CD4-positive, alpha-beta T cell treated with Interleukin-4 for 4 hours (primary cell): ENCODE measurements at regions not wholly inside any gene's neighbourhood (a gene's known extent, or its start where the extent isn't known, plus 50 kb on each side); places are given as distances from the start of the nearest gene placed in this dataset.
"Not testable (repeated sequence)": the region's sequence is repeated elsewhere in the genome, so short reads cannot be mapped to it uniquely, and the experiment has no call there.

Source experiments
- DNase-seq: peaks from one replicate; pipeline ENCODE4 v3.0.0-alpha.2; 2020

DNA sequence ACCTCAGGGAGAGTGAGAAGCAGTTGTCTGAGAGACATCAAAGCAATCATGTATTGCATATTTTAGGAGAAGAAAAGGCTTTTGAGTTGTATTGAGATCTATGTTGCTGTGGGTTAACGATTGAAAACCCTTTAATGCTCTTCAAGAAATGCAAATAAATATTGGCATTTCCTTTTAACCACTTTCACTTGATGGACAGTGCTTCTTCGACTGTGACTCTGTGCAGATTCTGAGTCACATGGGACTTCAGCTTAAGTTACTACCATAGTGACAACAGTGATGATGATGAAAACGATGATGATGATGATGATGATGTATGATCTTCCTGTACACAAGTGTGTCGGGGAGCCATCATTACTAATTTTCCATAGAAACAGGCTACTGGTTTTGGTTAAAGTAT, 181.8 kb downstream of the AKAIN1 start:
- no peak for DNase-seq

DNA sequence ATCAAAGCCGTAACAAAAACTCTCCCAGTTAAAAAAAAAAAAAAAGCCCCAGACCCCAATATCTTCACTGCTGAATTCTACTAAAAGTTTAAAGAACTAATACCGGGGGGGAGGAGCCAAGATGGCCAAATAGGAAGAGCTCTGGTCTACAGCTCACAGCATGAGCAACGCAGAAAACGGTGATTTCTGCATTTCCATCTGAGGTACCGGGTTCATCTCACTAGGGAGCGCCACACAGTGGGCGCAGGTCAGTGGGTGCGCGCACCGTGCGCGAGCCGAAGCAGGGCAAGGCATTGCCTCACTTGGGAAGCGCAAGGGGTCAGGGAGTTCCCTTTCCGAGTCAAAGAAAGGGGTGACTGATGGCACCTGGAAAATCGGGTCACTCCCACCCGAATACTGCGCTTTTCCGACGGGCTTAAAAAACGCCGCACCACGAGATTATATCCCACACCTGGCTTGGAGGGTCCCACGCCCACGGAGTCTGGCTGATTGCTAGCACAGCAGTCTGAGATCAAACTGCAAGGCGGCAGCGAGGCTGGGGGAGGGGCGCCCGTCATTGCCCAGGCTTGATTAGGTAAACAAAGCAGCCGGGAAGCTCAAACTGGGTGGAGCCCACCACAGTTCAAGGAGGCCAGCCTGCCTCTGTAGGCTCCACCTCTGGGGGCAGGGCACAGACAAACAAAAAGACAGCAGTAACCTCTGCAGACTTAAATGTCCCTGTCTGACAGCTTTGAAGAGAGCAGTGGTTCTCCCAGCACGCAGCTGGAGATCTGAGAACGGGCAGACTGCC, 192.8 kb downstream of the AKAIN1 start:
- not testable (repeated sequence) for DNase-seq

DNA sequence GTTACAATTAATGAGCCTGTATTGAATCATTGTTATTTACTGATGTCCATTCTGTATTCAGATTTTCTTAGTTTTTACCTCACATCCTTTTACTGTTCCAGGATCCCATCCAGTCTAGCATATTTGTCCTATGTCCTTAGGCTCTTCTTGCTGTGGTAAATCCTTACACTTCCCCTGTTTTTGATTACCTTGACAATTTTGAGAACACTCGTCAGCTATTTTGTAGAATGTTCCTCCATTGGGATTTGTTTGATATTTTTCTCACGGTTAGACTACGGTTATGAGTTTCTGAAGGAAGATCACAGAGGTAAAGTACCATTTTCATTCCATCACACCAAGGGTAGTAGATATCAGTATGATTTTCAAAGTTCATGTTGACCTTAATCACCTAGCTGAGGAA, 202.3 kb downstream of the AKAIN1 start:
- DNase-seq = no peak

DNA sequence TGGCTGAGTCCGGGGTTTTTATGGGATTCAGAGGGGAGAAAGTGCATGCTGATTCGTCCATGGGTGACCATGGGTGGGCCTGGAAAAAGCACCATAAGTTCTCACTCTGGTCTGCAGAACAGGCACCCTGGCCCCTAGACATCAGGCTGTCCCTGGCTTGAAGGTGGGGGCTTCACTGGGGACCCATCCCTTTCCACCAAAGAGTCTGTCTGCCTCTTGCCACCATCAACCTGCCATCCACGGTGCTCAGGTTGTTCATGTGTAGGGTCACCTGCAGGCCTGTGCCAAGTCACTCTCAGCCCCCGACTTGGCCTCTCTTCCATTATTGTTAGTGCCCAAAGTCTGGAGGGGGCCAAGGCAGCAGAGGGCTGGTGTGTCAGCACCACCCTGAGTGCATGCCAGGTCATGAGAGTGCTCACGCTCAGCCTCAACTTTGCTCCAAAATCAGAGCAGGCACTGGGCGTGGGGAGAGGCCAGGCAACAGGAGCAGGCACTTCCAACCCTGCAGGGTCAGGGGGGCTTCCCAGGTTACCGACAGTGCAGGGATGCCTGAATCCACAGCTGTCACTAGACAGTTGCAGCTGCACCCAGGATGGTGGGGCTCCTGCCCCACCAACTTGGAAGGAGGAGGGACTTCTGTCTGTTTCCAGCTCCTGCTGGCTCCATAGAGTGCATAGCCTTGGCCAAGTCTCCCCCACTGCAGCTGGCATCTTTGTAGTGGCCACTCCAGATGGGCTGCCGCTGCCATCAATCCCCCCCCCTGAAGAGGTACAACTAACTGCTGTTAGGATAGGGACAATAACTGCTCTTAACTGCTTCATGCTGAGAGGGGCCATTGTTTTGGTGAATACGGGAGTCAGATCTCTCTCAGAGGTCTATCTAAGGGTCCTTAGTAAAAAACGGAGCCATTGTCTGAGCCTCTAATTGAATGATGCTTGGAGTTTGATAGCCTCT, 209.3 kb downstream of the AKAIN1 start:
- DNase-seq = no peak

DNA sequence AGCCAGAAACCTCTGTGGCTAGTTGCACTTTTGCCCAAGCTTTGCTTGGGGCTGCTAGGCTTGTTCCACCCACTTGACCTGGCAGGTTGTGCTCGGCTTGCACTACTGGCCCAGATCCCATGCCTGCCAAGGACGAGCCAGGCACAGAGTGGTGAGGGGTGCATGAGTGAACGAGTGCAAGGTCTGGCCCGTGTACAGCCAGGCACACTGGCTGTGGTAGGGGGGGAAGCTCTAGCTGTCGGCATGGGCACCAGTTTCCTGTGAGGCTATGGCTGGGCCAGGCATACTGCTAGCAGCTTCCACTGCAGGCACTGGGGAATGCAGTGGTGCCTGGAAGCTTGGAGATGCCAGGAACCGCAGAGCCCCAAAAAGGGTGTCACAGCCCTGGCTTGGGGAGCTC, 210.4 kb downstream of the AKAIN1 start:
- DNase-seq = no peak

DNA sequence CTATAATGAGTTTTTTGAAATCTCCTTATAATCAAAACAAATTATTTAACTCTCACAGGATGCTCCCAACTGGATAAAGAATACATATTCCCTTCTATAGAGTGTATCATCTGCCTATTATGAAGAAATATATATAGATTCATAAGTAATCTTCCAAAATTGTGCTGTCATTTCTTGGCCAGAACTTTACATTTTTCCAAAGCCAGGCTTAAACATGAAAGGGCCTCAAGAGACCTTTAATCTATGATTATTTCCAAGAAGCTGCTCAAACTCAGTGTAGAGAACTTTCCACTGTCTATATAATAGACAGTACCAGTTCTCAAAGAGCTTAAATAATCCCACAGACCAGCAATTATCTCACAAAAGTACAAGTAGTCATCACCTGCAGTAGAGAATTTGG, 211.0 kb downstream of the AKAIN1 start:
- no peak for DNase-seq

DNA sequence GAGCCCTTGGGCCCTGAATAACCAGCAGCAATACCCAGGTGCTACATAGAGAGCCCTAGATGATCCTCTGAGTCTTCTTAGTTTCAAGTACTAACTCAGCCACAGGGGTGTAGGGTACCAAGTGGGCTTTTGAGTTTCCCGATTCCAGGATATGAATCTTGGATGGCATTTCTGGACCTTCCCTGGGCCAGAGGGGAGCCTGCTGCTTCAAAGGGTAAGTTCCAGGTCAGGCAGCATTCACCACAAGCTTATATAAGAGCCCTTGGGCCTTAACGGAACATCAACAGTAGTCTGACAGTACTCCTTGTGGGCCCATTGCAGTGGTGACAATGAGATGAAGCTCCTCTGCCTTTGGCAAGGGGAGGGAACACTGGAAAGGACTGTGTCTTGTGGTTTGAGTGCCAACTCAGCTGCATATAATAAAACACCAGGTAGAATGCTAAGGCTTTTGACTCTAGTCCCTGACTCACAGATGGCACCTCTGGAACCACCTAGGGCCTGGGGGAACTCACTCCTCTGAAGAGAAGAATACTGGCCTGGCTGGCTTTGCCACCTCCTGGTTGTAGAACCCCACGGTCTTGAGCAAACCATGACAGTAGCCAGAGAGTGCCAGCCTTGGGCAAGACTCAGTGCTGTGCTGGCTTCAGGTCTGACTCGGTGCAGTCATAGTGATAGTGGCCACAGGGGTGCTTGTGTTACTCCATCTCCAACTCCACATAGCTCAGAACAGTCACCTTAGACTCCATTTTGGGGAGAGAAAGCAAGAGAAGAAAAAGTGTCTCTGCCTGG, 235.7 kb downstream of the AKAIN1 start:
- DNase-seq = no peak

DNA sequence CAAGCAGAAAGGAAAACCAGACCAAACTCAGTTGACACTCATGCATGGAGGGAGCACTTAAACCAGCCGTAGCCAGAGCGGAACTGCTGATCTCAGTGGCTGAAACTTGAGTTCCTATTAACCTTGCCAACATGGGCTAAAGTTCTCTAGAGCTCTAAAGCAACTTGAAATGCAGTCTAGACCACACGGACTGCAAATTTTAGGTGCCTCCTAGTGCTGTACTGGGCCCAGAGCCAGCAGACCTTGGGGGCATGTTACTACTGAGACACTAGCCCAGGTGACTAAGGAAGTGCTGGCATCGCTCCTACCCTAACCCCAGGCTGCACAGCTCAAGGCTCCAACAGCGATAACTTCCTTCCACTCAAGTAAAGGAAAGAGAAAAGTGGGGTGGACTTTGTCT, 236.5 kb downstream of the AKAIN1 start:
- DNase-seq = no peak

DNA sequence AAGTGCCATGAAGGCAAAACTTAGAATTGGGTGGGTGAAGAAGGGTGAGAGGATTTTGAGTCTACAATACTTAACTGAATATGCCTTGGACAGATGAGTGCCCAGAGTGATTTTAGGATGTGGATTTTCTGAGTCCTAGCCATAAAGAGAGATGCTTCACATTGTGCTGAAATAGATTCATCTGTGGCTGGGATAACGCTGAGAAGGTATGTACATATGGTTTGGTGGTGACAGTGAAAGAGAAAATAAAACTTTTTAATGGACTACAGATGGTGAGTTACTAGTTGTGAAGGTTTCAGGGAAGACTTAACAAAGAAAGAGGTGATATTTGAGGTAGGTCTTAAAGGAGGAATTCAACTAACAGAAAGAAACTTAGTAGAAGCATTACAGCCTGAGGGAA, 265.8 kb downstream of the AKAIN1 start:
- DNase-seq = no peak

DNA sequence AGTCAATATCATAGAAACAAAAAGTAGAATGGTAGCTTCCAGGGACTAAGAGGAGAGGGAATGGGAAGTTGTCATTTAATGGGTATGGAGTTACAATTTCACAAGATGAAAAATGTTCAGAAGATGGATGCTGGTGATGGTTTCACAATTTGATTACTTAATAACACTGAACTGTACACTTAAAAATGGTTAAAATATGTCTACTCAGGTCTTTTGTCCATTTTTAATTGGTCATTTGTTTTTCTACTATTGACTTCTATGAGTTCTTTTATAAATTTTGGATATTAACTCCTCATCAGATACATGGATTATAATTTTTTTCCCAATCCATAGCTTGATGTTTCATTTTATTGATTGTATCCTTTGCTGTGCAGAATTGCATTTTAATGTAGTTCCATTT, 275.5 kb downstream of the AKAIN1 start:
- no peak for DNase-seq

DNA sequence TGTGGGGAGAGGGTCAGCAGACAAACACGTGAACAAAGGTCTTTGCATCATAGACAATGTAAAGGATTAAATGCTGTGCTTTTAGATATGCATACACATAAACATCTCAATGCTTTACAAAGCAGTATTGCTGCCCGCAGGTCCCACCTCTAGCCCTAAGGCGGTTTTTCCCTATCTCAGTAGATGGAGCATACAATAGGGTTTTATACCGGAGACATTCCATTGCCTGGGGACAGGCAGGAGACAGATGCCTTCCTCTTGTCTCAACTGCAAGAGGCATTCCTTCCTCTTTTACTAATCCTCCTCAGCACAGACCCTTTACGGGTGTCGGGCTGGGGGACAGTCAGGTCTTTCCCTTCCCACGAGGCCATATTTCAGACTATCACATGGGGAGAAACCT, 279.5 kb downstream of the AKAIN1 start:
- DNase-seq = not testable (repeated sequence)

DNA sequence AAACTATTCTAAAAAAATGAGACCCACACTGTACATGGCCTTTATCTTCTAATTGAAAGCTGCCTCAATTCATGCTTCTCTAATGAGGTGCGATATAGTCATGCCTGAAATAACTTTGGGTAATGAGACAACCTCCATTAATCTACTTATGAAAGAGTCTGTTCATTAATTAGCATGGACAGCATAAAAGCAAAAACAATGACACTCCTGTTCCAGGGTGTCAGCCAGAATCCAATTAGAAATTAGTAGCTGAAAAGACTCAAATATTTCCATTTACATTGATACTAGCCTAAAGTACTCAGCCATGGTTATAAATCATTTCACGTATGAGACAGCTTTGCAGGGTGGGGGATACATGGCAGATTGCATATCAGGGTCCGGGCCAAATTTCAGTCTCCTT, 288.7 kb downstream of the AKAIN1 start:
- DNase-seq = no peak

DNA sequence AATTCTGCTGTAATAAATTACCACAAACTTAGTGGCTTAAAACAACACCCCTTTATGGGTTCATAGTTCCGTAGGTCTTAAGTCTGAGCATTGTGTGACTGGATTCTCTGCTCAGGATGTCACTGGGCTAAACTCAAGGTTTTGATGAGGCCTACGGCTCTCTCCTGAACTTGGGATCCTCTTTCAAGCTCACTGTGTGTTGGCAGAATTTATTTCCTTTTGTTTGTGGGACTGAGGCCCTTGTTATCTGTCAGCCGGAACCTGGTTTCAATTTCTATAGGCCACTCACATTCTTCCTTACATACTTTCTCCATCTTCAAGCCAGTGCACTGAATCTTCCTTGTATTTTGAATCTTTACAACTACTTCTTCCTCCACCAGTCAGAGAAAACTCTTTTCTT, 290.2 kb downstream of the AKAIN1 start:
- DNase-seq = no peak

DNA sequence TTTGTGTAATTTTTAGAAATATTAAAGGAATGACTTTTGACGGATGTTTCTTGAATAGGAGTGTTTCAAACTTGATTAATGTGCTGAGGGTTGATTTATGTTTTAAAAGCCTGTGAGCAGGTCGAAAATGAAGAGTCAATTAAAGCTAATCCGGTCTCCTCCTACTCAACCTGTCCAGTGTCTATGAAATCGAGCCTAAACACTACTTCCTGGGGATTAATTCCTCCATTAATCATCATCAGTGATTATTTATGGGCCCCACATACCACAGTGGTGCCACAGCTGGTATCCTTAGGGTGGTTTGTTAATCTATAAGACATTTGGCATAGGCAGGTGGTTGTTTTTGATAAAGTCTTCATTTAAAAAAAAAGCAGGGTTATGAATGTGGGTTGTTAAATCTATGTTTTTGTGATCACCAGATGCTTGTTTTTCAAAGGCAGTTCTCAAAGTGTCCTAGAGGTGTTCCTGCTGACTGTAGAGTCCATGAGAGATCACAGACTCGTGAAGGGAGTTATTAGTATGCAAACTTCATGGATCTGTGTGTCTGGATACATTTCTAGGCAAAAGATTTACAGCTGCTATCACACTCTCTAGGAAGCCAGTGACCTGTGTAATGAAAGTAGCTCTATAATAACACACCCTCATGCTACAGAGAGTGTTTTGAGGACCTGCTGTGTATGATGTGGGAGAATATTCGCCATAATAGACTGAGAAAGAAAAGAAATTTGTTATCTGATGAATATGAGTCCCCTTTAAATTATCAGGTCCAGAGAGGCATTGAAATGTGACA, 308.6 kb downstream of the AKAIN1 start:
- DNase-seq = no peak

DNA sequence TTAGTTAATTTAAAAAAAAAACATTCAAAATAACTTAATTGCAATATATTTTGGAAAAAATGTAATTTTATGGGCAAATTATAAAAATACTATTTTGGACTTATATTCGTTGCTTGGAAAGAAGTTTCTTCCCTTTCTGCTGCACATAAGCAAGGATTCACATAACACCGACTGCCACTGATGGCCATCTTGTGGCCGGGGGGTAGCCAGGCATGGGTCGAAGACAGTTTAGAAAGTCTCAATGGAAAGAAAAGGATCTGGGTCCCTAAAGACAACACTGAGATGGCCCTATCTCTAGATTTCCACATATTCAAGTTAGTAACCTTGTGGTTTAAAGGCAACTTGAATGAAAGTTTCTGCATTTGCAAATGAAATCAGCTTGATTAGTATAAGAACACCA, 318.6 kb downstream of the AKAIN1 start:
- DNase-seq = no peak

DNA sequence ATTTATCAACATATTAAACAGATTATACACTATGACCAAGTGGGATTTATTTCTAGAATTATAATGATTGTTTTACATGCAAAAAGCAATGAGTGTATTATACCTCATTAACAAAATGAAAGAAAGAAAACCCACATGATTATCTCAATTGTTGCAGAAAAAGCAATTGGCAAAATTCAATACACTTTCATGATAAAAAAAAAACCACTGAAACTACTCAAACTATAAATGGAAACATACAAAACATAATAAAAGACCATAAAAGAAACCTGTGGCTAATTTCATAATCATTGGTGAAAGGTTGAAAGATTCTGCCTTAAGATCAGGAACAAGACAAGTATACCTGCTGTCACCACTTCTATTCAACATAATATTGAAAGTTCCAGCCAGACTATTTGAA, 325.9 kb downstream of the AKAIN1 start:
- DNase-seq = no peak

DNA sequence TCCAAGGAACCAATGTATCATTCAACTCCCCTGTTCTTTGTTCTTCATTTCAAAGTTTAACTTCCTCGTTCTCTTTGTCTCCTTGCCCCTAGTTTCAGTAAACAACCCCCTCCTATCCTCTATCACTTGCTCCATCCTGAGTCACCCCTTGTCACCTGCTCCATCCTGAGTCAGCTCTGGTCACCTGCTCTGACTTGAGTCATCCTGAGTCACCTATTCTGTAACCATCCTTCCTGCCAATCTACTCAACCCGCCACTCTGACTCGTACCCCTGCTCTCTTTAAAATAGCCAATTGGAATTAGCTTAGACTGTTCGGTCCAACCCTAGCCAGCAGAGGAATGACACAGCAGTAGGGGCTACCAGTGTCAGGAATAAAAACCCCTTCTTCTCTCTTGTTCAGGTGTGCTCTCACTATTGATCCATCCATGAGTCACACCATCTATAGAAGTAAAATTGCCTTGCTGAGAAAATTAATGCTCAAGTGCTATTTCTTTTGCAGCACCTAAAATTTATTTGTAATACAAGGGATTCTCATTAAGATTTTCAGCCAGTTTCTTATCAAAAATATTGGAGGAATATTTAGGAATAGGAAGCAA, 326.8 kb downstream of the AKAIN1 start:
- no peak for DNase-seq

DNA sequence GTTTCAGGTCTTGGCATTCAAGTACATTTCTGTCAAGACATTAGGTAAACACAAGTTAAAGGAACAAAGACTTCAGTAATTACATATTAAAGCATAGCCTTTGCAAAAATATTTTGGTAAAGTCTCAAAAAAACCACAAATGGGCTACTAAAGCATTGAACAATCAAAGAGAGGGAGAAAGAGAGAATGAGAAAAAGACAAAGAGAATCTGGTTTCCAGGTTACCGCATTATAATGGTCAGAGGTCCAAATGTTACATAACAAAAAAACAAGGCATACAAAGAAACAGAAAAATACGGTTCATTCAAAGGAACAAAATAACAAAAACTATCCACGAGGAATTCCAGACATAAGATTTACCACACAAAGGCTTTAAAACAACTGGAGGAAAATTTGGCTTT, 327.9 kb downstream of the AKAIN1 start:
- DNase-seq = no peak

DNA sequence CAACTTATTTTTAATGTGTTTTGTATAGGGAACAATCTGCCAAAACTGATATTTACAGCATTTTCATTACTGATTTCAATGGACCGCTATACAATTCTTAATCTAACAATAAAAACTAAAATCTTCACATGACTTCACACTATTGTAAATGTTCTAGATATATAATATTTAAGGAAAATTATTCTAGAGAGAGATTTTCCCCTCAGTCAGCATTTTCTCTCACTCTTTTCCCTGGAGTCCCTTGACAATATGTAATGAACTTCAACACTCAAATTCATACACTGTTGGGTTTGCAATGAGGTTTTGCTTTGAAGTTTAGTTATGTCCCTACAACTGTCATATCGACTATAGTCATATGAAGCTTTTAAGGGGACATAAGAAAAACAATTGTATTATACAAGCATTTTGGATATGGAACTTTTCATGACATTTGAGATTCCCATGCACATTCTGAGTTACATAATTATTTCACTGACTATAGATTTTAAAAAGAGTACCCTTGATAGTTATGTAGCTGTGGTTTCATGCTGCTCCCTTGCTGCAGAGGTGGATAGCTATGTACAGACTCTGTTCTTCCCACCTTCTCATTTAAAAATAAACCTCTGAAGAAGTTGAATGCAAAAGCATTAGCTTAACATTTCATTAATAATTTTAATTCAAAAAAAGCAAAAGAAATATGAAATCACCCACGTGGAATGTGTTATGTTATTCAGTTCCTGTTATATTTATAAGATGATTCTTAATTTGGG, 338.5 kb downstream of the AKAIN1 start:
- DNase-seq = no peak

DNA sequence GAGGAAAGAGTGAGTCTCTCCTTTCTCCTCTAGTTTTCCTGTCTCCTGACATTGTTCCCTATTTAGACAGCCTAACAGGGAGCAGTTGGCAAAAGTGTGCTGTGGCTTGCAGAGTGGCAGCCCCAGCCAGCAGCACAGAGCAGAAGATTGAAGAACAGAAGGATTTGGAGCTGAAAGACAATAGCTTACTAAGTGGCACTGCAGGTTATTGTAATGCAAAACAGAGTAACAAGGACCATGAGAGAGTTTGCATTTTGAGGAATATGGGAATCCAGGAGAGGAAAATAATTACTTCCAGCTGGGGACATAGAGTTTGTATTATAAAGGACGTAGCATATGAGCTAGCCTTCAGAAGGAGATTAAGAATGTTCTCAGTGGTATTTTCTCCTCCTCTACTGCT, 342.4 kb downstream of the AKAIN1 start:
- DNase-seq = no peak

DNA sequence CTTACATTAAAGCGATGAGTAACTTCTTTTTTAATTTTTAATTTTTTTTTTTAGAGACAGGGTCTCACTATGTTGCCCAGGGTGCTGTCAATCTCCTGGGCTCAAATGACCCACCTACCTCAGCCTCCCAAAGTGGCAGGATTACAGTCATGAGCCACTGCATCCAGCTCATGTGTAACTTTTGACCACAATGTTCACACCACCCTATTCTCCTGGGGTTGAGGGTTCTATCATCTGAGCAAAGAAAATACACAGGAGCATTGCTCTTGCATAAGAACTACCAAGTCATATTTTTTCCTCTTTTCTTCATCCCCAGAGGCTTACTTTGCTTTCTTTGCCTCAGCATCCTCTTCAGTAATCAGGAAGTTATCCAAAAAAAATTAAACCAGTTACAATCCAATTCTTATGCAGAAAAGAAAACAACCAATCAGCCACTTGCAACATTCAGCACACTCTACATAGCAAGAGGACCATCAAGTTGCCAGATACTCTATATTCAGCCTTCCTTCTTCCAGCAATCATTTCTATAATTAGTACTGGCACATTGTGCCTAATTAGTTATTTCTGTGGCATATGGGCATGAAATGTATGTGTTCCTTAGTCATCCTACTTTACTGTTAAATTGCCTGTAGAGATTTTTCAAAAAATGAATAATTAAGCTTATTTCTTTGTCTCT, 345.6 kb downstream of the AKAIN1 start:
- no peak for DNase-seq
